ENCODE measurements at regions not wholly inside any gene's neighbourhood (a gene's known extent, or its start where the extent isn't known, plus 50 kb on each side); places are given as distances from the start of the nearest gene placed in this dataset.

DNA sequence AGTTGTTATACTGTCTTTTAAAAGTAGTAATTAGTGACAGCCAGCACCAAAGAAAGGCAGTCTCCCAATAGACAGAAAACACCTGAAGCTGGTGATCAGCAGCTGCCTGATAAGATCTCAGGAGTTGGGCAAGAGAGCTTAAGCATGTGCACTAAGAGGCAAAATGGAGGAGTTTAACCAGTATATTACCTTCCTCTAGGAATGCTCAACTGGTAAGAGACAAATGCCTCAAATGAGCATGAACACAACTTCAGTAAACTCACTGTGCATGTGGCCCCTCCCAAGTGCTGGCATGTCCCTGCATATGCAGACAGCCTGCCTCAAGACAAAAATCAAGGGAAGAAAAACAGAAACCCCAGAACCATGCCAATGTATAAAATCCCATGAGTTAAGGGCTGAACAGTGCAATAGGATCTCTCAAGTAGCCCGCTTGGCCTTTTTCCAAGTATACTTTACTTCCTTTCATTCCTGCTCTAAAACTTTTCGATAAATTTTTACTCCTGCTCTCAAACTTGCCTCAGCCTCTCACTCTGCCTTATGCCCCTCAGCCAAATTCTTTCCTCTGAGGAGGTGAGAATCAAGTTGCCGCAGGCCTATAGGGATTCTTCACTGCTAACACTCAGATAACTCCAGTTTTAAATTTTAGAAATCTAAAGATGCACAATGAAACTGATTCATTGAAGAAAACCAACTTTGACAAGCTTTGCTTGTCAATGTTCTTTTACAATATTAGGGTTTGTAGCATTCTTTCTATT is 724.8 kb upstream of the RIOK2 start (continued):
- no peak for TF ChIP-seq TCF7L2 (IDR thresholded peaks at IDR 0.05; ENCODE audit: borderline replicate concordance, low read depth, low read length)

DNA sequence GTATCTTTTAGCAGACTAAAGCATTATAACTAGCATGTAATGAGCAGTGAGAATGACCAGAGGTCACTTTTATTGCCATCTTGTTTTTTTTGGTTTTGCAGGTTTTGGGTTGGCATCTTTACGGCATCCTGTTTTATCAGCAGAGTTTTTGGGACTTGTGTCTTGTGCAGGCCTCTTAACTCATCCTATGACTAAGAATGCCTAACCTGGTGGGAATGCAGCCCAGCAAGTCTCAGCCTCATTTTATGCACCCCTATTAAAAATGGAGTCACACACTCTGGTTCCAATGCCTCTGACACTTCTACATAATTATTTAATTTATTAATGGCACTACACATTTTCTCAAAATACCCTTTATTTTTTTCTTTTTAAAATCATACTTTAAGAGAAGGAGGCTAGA is 726.5 kb upstream of the RIOK2 start:
- CTCF ChIA-PET = no interaction called here

DNA sequence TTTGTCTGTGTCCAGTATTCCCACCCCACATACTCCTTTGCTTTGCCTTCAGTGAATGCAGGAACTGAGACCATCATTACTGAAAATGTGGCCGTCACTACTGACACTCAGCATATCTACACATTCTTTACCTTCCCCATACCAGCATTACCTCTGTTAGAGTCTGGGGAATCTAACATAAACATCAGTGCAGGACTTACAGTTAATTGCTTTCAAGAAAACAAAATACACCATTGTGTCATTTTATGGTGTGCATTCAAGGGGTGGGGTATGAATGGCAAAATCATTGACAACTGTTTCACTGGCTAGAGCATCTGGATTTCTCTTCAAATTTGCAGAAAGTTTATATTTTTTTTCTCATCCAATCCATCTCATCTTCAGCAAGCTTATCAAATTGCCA is 731.4 kb upstream of the RIOK2 start:
- H3K4me3 ChIP-seq (ENCODE audit: low read depth, low read length) = no peak overlapping the region
- H3K4me1 ChIP-seq (ENCODE audit: control insufficient read depth, insufficient read depth, low read length) = no peaks in the 10 kb centered on the region
- CTCF ChIA-PET = interaction anchor here (0.6 kb wide), 1 partner anchor 12 kb away, joined by 7 read pairs; no protein-coding TSS in a partner anchor
- H3K9me3 ChIP-seq (ENCODE audit: control insufficient read depth, insufficient read depth, low read depth, low read length) = no peaks in the 10 kb centered on the region
- POLR2A ChIA-PET = no interaction called here
- H3K36me3 ChIP-seq (ENCODE audit: control insufficient read depth in 2 of 2, insufficient read depth in 1 of 2, low read length in 2 of 2) = no peaks in the 10 kb centered on the region
- H3K27ac ChIP-seq (ENCODE audit: extremely low read depth, low read depth, low read length) = no peak overlapping the region
- no peak for TF ChIP-seq ZNF239 (tag by site-specific recombination; IDR thresholded peaks at IDR 0.05)
- TF ChIP-seq INSM2 (tag by site-specific recombination; IDR thresholded peaks at IDR 0.05) = no peak
- TF ChIP-seq BCL11A (tag by site-specific recombination; IDR thresholded peaks at IDR 0.05; ENCODE audit: low read depth) = no peak
- TF ChIP-seq KLF9 (tag by site-specific recombination; IDR thresholded peaks at IDR 0.05; ENCODE audit: low read depth) = no peak

More for the DNA sequence above, 726.5 kb upstream of the RIOK2 start:
- Histone ChIP-seq H3K4me1 (ENCODE audit: control insufficient read depth, insufficient read depth, low read length) (no peaks in the 10 kb centered on the region), H3K4me3 (ENCODE audit: low read depth, low read length) (no peak overlapping the region), H3K36me3 (ENCODE audit: control insufficient read depth in 2 of 2, insufficient read depth in 1 of 2, low read length in 2 of 2) (no peaks in the 10 kb centered on the region), H3K9me3 (ENCODE audit: control insufficient read depth, insufficient read depth, low read depth, low read length) (no peaks in the 10 kb centered on the region), H3K27ac (ENCODE audit: extremely low read depth, low read depth, low read length) (no peak overlapping the region)
- TF ChIP-seq MZF1 (tag by site-specific recombination; IDR thresholded peaks at IDR 0.05; ENCODE audit: borderline replicate concordance) = no peak
- POLR2A ChIA-PET = no interaction called here

GRCh38 chr5:97915106-97915505 is 732.1 kb upstream of the RIOK2 start:
- H3K4me3 ChIP-seq (ENCODE audit: low read depth, low read length) = no peak overlapping the region
- CTCF ChIA-PET = interaction anchor here (0.6 kb wide), 1 partner anchor 11 kb away, joined by 7 read pairs; no protein-coding TSS in a partner anchor
- no peak overlapping the region for H3K27ac ChIP-seq (ENCODE audit: extremely low read depth, low read depth, low read length)
- H3K9me3 ChIP-seq (ENCODE audit: control insufficient read depth, insufficient read depth, low read depth, low read length) = no peaks in the 10 kb centered on the region
- no peaks in the 10 kb centered on the region for H3K4me1 ChIP-seq (ENCODE audit: control insufficient read depth, insufficient read depth, low read length)
- H3K36me3 ChIP-seq (ENCODE audit: control insufficient read depth in 2 of 2, insufficient read depth in 1 of 2, low read length in 2 of 2) = no peaks in the 10 kb centered on the region
- POLR2A ChIA-PET = no interaction called here
- TF ChIP-seq ZNF114 (tag by site-specific recombination; IDR thresholded peaks at IDR 0.05) = no peak
- TF ChIP-seq ZBTB11 (tag by site-specific recombination; conservative IDR thresholded peaks at IDR 0.05; ENCODE audit: low read depth) = no peak
- no peak for TF ChIP-seq ZNF48 (tag by site-specific recombination; IDR thresholded peaks at IDR 0.05)
- TF ChIP-seq HOXD13 (CRISPR knock-in tag; IDR thresholded peaks at IDR 0.05; ENCODE audit: borderline replicate concordance) = no peak
- TF ChIP-seq ZXDB (tag by site-specific recombination; IDR thresholded peaks at IDR 0.05) = no peak
- TF ChIP-seq, protein P1, sequence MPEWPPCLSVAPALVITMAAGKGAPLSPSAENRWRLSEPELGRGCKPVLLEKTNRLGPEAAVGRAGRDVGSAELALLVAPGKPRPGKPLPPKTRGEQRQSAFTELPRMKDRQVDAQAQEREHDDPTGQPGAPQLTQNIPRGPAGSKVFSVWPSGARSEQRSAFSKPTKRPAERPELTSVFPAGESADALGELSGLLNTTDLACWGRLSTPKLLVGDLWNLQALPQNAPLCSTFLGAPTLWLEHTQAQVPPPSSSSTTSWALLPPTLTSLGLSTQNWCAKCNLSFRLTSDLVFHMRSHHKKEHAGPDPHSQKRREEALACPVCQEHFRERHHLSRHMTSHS (tag by site-specific recombination; IDR thresholded peaks at IDR 0.05) = no peak
- no peak for TF ChIP-seq GLIS2 (tag by site-specific recombination; IDR thresholded peaks at IDR 0.05)
- TF ChIP-seq, protein P2, sequence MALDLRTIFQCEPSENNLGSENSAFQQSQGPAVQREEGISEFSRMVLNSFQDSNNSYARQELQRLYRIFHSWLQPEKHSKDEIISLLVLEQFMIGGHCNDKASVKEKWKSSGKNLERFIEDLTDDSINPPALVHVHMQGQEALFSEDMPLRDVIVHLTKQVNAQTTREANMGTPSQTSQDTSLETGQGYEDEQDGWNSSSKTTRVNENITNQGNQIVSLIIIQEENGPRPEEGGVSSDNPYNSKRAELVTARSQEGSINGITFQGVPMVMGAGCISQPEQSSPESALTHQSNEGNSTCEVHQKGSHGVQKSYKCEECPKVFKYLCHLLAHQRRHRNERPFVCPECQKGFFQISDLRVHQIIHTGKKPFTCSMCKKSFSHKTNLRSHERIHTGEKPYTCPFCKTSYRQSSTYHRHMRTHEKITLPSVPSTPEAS (tag by site-specific recombination; IDR thresholded peaks at IDR 0.05) = no peak
- TF ChIP-seq ZNF10 (tag by site-specific recombination; IDR thresholded peaks at IDR 0.05) = no peak
